ENCODE measurements at regions not wholly inside any gene's neighbourhood (a gene's known extent, or its start where the extent isn't known, plus 50 kb on each side); places are given as distances from the start of the nearest gene placed in this dataset.
A peak's percentile ranks its signal among the peaks of the same experiment; 100 is the strongest.

DNA sequence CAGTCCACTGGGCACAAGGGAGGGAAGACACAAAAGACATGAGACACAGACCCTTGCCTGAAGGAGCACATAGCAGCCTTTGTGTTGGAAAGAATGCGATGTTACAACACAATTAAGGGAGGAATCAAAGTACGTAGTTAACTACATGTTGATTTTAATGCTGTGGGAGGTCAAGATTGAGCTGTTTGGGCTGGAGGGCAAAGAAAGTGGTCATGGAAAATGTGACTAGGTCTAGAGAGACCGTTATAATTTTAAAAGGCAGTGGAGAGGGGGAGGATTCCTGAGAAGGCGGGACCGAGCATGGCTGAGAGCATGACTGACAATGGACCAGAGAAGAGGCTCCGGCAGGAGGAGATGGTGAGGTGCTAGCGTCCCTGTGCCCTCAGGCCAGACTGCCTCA, 111.8 kb upstream of the ATP1A1 start:
- FAIRE-seq = no peak
- DNase-seq (ENCODE audit: insufficient read length, low spot score) = no peak

DNA sequence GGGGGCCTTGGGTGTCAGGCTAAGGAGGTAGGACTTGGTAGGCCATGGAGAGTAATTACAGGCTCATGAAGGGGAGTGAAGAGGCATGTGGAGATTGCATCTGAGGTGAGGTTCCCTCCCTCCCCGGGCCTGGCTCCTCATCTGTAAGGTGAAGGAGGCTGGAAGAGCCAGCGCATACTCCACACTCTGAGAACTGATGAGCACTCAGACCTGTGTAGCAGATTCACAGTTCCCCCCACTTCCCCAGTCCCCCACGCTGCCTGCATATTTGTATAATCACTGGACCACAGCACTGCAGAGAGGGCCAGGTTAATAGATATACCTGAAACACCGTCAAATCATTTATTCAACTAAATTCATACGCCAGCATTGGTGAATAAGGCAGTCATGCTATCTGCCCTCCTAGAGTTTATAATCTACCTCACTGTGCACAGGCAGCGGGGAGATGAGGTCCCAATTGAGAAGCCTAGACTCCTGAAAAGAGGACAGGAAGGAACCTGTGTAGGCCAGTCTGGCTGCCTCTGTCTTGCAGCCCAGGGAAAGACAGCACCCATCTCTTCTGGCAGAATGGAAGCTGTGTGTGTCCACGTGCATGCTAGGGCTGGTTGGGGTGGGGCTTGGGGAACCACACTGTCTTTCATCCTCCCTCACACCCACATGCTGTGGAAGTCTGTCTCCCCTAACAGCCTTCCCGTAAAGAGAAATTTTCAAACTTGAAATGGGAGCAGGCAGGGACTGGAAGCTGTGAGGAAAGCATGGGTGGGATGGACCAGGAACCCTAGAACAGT, 110.6 kb upstream of the ATP1A1 start:
- FAIRE-seq = no peak
- DNase-seq (ENCODE audit: insufficient read length, low spot score) = no peak

DNA sequence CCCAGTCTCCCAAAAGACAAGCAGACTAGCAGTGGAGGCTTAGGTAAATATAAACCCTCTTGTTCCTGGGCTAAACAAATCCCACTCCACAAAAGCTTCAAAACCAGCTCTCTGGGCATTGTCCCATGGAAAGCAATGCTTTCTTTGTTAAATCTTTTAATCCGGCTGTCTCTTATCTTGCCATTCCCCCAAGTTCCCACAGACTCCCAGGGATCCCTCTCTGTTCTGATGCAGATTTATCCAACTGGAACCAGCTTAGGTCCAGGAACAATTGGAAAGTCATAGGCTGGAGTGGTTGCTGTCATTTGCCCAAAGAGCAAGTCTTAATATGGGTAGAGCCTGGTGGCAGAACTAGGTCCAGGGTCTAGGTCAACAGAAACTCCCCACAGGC, 110.1 kb upstream of the ATP1A1 start:
- no peak for FAIRE-seq
- DNase-seq (ENCODE audit: insufficient read length, low spot score) = no peak

DNA sequence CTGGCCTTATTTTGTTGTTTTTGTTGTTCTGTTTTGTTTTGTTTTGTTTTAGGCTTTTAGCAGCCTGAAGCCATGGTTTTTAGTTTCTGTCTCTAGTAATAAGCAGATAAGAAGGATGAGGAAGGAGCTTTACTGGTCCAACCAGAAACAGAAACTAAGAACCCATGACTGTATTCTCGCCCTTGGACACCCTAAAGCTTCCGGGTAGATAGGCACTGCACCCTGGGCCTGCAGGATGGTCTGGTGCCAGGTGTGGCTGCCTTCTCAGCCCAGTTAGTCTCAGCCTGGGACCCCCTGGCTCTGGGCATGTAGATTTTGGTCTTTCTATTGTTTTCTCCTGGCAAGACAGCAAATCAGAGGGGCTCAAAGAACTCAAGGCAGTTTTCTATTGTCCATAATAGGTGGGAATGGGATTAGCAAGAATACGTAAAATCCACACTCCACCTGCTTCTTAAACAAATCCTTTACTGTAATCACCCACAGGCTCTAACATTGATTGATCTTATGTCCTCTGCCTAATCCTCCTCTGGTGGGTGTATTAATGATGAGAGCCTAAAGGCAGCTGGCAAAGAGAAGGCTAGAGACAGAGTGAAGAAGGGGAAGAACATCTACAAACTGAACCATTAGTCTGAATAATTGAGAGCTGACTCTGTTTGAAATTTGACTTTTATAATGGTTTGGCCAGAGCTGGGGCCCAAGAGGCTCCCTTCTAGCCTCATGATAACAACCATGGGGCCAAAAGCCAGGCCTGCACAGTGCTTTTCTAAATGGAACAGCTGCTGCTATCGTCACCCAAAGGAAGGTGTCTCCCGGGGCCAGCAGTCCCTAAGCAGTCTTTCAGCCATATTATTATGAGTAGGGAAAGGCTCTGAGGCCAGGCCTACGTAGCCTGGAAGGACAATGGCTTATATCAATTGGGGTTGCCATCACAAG, 106.8 kb upstream of the ATP1A1 start:
- no peak for DNase-seq (ENCODE audit: insufficient read length, low spot score)
- no peak for FAIRE-seq

DNA sequence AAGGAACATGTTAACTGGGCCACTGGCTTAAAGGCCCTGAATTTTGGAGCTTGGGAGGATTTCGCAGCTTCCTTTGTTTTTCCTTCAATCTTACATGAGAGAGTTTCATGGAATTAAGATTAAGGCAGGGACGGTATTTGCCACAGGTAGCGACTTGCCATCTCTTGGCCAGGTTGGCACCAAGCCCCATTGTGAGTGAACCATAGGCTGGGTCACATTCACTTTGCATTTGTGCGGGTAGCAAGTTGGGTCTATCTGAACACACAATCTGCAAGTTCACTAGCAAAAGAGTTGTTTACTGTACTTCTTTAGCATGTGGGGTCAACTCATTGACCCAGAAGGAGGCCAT, 106.2 kb upstream of the ATP1A1 start:
- no peak for FAIRE-seq

DNA sequence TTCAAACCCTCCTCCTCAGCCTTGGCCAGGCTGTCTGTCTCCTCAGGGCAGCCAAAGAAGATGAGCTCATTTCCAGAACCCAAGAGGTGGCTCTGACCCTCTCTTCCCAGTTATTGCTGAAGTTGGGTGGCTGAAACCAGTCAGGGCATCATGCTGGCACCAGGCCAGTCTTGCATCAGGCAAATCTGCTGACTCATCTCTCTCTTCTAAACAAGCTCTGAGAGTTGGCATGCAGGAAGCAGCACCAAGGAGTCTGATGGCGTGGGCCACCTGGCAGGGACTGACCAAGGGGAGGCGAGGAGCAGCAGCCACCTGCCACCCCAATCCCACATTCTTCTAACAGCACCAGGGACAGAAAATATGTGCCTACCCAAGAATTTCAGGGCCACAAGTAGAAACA, 104.8 kb upstream of the ATP1A1 start:
- FAIRE-seq (no peak), DNase-seq (ENCODE audit: insufficient read length, low spot score) (no peak)

More for the DNA sequence above, 106.2 kb upstream of the ATP1A1 start:
- no peak for DNase-seq (ENCODE audit: insufficient read length, low spot score)

DNA sequence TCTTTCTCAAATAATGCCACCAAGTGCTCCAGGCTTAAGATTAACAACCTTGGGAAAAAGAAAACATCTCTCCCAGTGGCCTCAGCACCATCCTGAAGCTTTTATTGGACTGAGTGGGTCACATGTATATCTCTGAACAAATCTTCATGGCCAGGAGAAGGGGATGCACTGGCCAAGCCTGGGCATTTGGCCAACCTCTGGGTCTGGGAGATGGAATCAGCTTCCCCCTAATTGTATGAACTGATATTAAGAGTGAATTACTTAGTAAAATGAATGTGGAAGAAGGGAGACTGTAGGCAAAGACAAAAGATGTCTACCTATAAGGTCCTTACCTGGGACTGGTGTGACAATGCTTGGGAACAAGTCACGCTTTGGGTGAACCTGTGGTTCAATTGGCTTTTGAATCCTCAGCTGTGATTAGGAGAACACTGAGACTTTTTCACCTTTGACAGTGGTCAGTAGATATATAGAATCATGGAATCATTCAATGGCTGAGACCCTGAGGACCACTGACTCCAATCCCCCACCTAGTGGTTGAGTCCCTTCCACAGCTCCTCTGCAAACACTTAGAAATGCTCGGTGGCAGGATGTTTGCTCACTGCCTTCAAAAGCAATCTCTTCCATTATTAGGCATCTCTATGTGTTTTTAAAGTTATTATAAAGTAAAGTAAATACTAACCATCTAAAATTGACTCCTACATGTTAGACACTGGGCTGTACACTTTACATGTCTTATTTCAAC, 102.6 kb upstream of the ATP1A1 start:
- DNase-seq (ENCODE audit: insufficient read length, low spot score) (no peak), FAIRE-seq (no peak)

DNA sequence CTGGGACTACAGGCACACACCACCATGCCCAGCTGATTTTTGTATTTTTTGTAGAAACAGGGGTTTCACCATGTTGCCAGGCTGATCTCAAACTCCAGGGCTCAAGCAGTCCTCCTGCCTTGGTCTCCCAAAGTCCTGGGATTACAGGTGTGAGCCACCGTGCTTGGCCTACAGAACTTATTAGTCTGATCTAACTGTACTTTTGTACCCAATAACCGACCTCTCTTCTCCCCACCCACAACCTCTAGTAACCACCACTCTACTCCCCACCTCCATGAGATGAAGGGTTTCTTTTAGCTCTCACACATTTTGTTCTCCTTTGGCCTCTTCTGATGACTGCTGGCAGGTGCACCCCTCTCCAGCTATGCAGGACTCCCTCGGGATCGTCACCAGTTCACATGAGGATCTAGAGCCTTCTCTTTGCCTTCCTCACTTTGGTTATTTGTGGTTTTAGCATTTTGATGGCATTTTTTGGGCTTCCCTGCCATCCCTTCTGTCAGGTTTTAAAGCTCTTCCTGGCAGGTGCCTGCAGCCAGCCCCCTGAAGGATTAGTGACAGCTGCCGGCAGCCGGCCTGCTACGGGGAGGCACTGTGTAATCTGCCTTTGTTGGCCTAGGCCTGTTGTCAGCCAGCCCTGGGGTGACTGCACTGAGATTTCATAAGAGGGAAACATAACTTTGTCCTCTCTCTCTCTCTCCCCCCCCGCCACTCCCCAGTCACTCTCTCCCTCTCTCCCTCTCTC, 99.8 kb upstream of the ATP1A1 start:
- FAIRE-seq (no peak), DNase-seq (ENCODE audit: insufficient read length, low spot score) (no peak)

DNA sequence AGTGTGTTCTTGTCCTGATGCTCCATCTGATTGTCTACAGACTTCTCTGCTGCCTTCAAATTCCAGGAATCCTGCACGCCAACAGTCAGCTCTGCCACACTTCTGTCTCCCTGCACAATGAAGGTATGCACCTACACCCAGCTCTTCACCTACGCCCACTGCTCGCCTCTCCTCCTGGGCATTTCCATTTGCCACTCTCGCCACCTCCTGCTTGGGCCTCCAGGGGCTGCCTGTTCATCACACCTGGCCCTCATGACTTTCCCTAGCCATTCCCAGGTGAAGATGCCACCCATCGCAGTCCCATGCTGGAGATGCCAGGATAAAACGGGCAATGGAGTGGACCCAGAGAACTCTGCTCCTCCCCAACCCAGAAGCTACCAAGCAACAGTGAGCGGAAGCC, 96.5 kb upstream of the ATP1A1 start:
- DNase-seq (ENCODE audit: insufficient read length, low spot score) (no peak), FAIRE-seq (no peak)

DNA sequence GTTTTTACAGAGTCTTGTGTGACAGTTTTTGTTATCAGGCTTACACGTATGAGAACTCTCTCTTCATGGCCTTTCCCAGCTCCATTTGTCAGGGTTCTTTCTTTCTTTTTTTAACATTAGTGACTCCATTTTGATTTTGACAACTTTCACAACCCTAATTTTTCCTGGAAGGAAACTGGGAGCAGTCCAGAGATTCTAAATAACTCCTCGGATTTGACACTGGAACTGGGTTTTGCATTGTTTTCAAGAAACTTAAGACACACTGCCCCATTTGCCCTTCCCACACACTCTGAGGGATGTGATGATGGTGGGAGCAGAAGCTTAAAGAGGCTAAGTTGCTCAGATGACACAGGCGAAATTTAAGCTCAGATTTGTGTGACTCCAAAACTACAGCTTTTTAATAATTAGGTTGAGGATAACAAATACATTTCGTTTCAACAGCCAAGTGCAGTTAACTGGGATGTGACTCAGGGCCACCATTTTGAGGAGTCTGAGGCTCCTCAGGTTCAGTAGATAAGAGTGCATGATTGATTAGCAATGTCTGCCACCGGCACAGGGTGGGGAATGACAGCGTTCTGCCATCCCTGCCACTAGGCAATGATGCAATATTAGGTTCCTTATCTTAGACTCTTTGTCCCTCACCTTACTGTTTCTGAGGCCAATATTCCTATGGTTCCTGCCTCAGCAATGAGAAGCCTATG, 95.1 kb upstream of the ATP1A1 start:
- FAIRE-seq = no peak
- no peak for DNase-seq (ENCODE audit: insufficient read length, low spot score)

DNA sequence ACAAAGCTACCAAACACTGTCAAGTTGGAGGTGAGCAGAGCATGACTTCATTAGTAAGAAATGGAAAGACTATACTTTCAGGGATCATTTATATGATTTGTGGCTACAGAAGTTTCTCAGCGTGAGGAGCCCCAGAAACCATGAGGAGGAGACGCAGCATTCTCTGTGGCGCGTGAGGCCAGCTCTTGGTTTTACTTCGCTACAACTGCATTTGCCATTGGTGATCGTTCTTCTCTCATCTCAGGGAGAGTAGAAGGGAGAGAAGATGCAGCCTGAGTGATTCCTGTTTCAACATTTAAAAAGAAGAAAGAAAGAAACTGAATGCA, 94.5 kb upstream of the ATP1A1 start:
- DNase-seq (ENCODE audit: insufficient read length, low spot score) = no peak
- no peak for FAIRE-seq

DNA sequence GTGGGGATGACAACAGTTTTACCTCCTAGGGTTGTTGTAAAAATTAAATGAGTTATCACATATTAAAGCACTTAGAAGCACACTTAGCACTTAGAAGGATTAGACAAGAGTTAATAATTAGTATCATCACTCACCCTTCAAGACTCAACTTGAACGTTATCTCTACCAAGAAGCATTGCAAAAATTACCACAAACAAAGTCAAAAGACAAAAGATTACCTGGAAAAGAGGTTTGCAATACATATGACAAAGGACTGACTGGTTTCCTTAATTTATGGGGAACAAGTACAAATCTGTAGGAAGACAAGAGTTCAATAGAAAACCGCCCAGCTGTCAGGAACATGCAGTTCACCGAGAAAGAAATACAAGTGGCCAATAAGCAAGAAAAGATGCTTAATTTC, 93.3 kb upstream of the ATP1A1 start:
- FAIRE-seq = no peak
- DNase-seq (ENCODE audit: insufficient read length, low spot score) = no peak

DNA sequence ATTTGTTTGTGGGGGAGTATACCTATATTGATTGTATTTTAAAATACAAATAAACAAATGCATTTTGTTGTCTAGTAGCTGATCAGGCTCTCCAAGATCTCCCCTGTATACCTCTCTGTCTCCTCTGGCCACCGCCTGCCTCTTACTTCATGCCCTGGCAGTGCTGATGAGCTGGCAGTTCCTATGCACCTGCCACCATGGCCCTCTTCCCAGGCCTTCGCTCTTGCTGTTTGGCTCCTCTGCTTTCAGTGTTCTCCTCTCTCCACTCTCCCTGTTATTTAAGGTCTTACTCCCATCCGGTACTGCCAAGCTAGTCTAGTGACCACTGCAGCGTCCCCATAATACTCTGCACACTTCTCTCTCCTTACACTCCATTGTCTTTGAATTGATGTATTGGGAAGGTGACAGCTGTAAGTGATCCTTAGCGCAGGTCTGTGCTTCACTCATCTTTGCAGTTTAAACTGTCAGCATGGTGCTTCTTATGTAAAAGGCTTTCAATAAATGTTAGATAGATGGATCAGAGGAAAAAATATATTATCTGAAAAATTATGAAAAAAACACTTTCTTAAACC, 88.1 kb upstream of the ATP1A1 start:
- DNase-seq (ENCODE audit: insufficient read length, low spot score) = no peak
- no peak for FAIRE-seq

DNA sequence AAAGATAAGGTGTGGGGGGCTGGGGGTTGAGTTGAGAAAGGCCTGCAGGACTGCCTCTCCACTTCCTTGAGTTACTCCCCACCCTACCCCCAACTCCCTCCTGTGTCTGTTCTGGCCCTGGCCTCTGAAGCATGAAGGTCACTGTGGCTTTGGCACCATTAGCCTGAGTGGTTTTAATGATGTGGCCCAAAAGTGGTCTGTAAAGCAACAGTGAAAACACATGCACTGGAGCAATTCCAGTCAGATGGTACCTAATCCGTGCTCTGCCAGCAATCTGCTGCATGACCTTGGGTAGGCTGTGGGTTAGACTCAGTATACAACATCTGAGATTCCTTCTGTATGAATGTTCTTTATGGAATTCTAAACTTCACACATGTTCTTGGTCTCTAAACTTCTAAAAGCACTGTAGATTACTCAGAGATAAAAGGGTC, 86.5 kb upstream of the ATP1A1 start:
- no peak for DNase-seq (ENCODE audit: insufficient read length, low spot score)
- FAIRE-seq = no peak

DNA sequence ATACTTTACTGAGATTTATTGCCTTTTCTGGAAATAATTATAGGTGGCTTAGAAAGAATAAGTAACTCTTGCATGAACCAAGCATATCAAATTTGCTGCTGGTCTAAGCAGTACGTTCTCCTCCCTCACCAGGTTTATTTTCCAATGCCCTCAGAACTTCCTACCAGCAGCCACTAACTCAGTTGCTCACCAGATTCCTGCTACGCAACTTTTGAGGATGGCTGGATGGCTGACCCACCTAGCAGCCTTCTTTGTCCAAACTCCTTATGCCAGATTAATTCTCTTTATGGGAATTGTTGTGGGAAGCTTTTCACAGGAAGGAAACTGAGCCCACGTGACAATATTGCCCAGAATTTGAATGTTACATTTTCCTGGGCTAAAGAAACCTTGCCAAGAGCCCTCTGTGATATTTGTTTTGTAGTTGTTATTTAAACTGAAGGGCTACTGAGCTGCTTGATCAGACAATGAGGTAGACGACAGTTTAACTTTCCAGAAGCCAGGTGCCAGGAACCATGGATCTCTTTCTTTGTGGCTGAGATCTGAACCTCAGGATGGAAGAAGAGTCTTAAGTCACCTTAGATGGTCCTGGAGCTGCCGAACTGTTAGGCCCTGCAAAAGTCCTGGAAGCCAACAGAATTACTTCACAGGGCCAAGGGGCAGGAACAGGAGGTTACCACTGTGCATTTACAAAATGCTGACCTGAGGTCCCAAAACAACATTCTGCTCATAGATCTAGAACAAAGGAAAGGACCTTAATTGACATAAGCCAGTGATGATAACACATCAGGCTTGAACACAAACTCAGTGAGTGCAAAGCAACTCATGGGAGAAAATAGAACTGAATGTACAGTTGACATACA, 85.5 kb upstream of the ATP1A1 start:
- DNase-seq (ENCODE audit: insufficient read length, low spot score) (no peak), FAIRE-seq (no peak)

DNA sequence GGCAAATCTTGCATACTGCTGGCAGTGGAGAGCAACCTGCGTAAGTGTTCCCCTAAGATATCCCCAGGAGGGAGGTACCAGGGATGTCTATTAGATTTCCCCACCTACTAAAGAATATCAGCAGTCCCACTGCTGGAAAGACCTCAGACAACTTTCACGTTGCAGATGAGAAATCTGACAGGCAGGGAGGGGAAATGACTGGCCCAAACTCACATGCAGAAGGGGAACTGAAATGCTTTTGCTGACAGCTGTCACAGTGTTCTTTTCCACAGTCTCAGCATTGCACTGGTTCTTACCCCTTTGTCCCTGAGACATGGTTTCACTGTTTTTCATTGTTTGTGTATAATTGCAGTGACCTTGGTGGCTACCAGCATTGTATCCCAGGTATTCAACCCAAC, 84.8 kb upstream of the ATP1A1 start:
- FAIRE-seq (peak; percentile 23), DNase-seq (ENCODE audit: insufficient read length, low spot score) (peak; percentile 24)

DNA sequence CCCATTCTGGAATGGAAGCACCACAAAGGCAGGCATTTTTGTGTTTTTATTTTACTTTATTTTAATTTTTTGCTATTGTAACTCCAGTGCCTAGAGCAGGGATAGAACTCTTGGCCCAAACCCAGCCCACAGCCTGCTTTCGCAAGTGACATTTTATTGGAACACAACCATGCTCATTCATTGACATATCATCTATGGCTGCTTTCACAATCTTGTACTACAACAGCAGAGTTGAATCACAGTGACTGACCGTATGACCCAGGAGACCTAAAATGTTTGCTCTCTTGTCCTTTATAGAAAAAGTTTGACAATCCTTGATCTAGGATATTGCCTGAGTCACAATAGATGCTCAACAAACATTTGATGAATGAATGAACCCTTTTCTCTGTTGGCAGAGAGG, 83.9 kb upstream of the ATP1A1 start:
- FAIRE-seq = no peak

DNA sequence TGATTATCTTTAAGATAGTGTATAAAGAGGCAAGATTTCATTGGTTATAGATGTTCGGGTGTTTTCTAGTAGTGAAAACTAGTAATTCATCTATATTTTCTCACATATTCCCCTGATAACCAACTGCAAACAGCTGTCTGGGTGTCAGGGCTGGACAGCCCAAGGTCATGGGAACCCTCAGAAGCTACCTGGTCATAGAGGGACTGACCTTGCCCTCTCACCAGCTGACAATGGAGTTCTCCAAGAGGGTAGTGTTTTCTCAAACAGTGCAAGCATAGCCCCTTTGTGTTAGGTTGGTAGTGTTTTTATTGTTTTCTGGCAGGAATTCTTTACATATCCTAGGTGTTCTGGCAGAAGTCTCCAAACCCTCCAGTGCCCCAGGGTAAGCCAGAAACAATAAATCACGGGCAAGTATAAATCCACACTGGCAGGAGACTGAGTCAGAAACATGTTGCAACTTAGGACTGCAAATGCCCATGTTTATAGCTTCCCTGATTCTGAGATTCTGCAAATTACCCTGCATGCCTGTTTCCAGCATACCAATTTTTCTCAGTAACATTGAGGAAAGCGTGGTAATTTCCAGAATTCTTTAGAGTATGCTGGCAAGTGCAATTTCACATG, 82.8 kb upstream of the ATP1A1 start:
- DNase-seq (ENCODE audit: insufficient read length, low spot score) (no peak), FAIRE-seq (no peak)

More for the DNA sequence above, 83.9 kb upstream of the ATP1A1 start:
- DNase-seq (ENCODE audit: insufficient read length, low spot score) = no peak

Data from GM19239 (cell line).